ENCODE measurements at regions not wholly inside any gene's neighbourhood (a gene's known extent, or its start where the extent isn't known, plus 50 kb on each side); places are given as distances from the start of the nearest gene placed in this dataset.
"Not testable (repeated sequence)": the region's sequence is repeated elsewhere in the genome, so short reads cannot be mapped to it uniquely, and the experiment has no call there.

- not testable (repeated sequence) for H3K4me1 Mint-ChIP-seq; ATAC-seq; H3K27ac Mint-ChIP-seq; H3K27ac ChIP-seq (ENCODE audit: low read depth); H3K9me2 ChIP-seq (ENCODE audit: insufficient read depth); H3F3A ChIP-seq (replicated peaks; ENCODE audit: low read depth); H3K27me3 ChIP-seq (ENCODE audit: insufficient read depth); DNase-seq (ENCODE audit: low spot score); H3K27me3 Mint-ChIP-seq (ENCODE audit: insufficient read depth, low read depth, poor library complexity); H3K4me3 Mint-ChIP-seq; H3K4me1 ChIP-seq (ENCODE audit: insufficient read depth); H3K79me2 ChIP-seq (replicated peaks; ENCODE audit: insufficient read depth); H4K20me1 ChIP-seq (replicated peaks; ENCODE audit: insufficient read depth); H3K4me3 ChIP-seq; H2AFZ ChIP-seq; H3K36me3 ChIP-seq (ENCODE audit: insufficient read depth); H3K4me2 ChIP-seq
- H3K36me3 Mint-ChIP-seq (ENCODE audit: low read depth), result peaks cover 30% of the 10 kb centered on the region
- H3K9me3 Mint-ChIP-seq, result peaks cover 72% of the 10 kb centered on the region
These were observed 235.9 kb downstream of the TMEM121 start for GRCh38 chr14:105762262-105762661.

GRCh38 chr14:105764254-105764901 is 238.0 kb downstream of the TMEM121 start:
- not testable (repeated sequence) for H3K27ac Mint-ChIP-seq; DNase-seq (ENCODE audit: low spot score); H3K36me3 ChIP-seq (ENCODE audit: insufficient read depth); H3K4me1 ChIP-seq (ENCODE audit: insufficient read depth); H3K79me2 ChIP-seq (replicated peaks; ENCODE audit: insufficient read depth); H3K4me2 ChIP-seq; H3K27me3 ChIP-seq (ENCODE audit: insufficient read depth); H3K4me3 Mint-ChIP-seq; H4K20me1 ChIP-seq (replicated peaks; ENCODE audit: insufficient read depth); H3F3A ChIP-seq (replicated peaks; ENCODE audit: low read depth); H3K4me1 Mint-ChIP-seq; H3K27me3 Mint-ChIP-seq (ENCODE audit: insufficient read depth, low read depth, poor library complexity); H3K9me2 ChIP-seq (ENCODE audit: insufficient read depth); ATAC-seq; H2AFZ ChIP-seq; H3K4me3 ChIP-seq; H3K27ac ChIP-seq (ENCODE audit: low read depth)
- H3K9me3 Mint-ChIP-seq, result peaks cover 63% of the 10 kb centered on the region
- peaks cover 29% of the 10 kb centered on the region for H3K36me3 Mint-ChIP-seq (ENCODE audit: low read depth)

DNA sequence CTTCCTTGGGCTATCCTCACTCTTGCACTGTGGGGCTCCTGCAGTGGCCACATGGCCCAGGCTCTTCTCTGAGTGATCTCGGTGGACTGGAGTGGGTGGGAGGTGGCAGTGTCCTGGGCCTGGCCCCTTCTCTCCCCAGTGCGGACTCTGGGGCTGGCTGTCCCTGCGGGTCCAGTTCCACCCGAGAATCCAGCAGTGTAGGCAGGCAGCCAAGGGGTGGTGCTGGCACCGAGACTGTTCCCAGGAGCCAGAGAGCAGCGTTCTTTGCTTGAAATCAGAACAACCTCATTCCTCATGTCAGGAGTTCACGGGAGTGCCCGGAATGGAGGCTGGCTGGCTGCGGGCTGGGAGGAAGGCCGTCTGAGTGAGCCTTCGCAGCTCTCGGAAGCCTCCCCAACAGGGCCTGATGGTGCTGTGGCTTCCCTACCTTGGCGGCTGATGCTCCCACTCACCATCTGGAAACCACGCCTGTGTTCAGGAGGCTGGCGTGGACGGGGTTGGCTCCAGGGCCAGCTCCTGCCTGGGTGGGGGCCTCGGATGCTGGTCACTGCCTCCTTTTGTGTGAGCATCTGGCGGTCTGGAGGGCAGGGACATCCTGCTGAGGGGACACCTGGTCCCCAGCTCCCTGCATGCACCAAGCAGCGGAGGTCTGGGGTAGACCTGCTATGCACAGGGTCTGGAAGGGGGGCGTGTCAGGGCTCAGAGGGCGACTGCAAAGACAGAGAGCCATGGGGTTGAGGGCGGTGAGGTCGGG is 238.9 kb downstream of the TMEM121 start:
- H3K4me1 ChIP-seq (ENCODE audit: insufficient read depth); H3K36me3 ChIP-seq (ENCODE audit: insufficient read depth); H3F3A ChIP-seq (replicated peaks; ENCODE audit: low read depth); H3K4me3 Mint-ChIP-seq; H3K79me2 ChIP-seq (replicated peaks; ENCODE audit: insufficient read depth); H2AFZ ChIP-seq; H3K4me1 Mint-ChIP-seq; H3K27me3 Mint-ChIP-seq (ENCODE audit: insufficient read depth, low read depth, poor library complexity); H3K27me3 ChIP-seq (ENCODE audit: insufficient read depth); ATAC-seq; DNase-seq (ENCODE audit: low spot score); H3K27ac ChIP-seq (ENCODE audit: low read depth); H3K4me2 ChIP-seq; H4K20me1 ChIP-seq (replicated peaks; ENCODE audit: insufficient read depth); H3K9me2 ChIP-seq (ENCODE audit: insufficient read depth); H3K4me3 ChIP-seq; H3K27ac Mint-ChIP-seq: not testable (repeated sequence)
- Mint-ChIP-seq H3K9me3 (peaks cover 65% of the 10 kb centered on the region), H3K36me3 (ENCODE audit: low read depth) (peaks cover 32% of the 10 kb centered on the region)

DNA sequence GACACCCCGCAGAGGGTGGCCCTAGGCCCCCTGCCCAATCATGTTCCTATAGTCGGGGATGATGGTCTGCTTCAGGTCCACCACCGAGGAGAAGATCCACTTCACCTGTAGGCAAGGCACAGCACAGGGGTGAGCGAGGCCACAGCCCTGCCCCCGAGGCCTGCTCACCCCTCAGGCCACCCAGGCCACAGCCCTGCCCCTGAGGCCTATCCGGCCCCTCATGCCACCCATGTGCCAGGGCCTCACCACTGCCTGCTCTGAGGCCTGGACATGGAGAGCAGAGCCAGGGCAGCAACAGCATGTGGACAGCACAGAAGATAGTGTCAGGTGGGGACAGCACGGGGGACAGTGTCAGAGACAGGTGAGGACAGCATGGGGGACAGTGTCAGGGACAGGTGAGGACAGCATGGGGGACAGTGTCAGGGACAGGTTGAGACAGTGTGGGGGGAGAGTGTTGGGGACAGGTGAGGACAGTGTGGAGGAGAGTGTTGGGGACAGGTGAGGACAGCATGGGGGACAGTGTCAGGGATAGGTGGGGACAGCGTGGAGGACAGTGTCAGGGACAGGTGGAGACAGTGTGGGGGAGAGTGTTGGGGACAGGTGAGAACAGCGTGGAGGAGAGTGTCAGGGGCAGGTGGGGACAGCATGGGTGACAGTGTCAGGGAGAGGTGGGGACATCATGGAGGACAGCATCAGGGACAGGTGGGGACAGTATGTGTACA is 239.7 kb downstream of the TMEM121 start:
- peaks cover 64% of the 10 kb centered on the region for H3K9me3 Mint-ChIP-seq
- Histone ChIP-seq H3F3A (replicated peaks; ENCODE audit: low read depth) (no peaks in the 10 kb centered on the region), H3K4me2 (no peak overlapping the region), H3K9me2 (ENCODE audit: insufficient read depth) (no peaks in the 10 kb centered on the region), H3K79me2 (replicated peaks; ENCODE audit: insufficient read depth) (no peaks in the 10 kb centered on the region), H4K20me1 (replicated peaks; ENCODE audit: insufficient read depth) (no peaks in the 10 kb centered on the region), H3K27ac (ENCODE audit: low read depth) (no peak overlapping the region), H3K27me3 (ENCODE audit: insufficient read depth) (no peaks in the 10 kb centered on the region), H2AFZ (no peak overlapping the region), H3K36me3 (ENCODE audit: insufficient read depth) (no peaks in the 10 kb centered on the region), H3K4me3 (no peak overlapping the region), H3K4me1 (ENCODE audit: insufficient read depth) (no peaks in the 10 kb centered on the region)
- no peak overlapping the region for H3K27ac Mint-ChIP-seq
- DNase-seq (ENCODE audit: low spot score), result no peak
- no peak overlapping the region for H3K4me3 Mint-ChIP-seq
- ATAC-seq, result no peak
- peaks cover 32% of the 10 kb centered on the region for H3K36me3 Mint-ChIP-seq (ENCODE audit: low read depth)
- H3K4me1 Mint-ChIP-seq, result no peaks in the 10 kb centered on the region
- peaks cover 11% of the 10 kb centered on the region for H3K27me3 Mint-ChIP-seq (ENCODE audit: insufficient read depth, low read depth, poor library complexity)
- TF ChIP-seq, protein P1, sequence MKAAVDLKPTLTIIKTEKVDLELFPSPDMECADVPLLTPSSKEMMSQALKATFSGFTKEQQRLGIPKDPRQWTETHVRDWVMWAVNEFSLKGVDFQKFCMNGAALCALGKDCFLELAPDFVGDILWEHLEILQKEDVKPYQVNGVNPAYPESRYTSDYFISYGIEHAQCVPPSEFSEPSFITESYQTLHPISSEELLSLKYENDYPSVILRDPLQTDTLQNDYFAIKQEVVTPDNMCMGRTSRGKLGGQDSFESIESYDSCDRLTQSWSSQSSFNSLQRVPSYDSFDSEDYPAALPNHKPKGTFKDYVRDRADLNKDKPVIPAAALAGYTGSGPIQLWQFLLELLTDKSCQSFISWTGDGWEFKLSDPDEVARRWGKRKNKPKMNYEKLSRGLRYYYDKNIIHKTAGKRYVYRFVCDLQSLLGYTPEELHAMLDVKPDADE (IDR thresholded peaks at IDR 0.05), result no peak
- TF ChIP-seq JUNB (IDR thresholded peaks at IDR 0.05; ENCODE audit: unreplicated experiment) (no peak), EZH2 (IDR thresholded peaks at IDR 0.05; ENCODE audit: low read depth, unreplicated experiment) (no peak)
